ENCODE measurements at regions not wholly inside any gene's neighbourhood (a gene's known extent, or its start where the extent isn't known, plus 50 kb on each side); places are given as distances from the start of the nearest gene placed in this dataset.

- no peak for DNase-seq
Observed at GRCh38 chr11:88404391-88404790, 66.9 kb upstream of the CTSC start.

GRCh38 chr11:88402784-88403183 lies 65.2 kb upstream of the CTSC start:
- DNase-seq: no peak

DNA sequence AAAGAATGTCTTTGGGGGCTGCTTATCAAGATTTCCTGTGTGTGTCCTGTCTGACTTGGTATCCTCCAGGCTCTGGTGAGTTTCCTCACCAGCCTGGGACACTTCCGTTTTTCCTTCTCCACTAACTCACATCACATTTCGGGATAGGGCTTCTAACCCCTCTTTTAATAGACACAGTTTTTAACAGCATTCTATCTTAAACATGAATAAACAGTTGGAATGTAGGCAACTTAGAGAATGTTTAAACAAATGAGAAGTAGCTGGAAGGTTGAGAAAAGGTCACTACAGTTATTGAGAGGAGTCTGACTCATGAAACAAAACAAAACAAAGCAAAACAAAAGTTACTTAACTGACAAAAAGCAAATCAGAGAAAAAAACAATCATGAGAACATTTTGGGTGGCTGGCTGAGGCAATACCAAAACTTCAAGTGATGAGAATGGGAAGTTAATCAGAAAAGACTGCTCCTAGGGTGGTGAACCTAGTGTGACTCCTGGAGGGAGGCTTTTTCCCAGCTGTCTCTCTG lies 64.7 kb upstream of the CTSC start:
- DNase-seq: no peak

DNA sequence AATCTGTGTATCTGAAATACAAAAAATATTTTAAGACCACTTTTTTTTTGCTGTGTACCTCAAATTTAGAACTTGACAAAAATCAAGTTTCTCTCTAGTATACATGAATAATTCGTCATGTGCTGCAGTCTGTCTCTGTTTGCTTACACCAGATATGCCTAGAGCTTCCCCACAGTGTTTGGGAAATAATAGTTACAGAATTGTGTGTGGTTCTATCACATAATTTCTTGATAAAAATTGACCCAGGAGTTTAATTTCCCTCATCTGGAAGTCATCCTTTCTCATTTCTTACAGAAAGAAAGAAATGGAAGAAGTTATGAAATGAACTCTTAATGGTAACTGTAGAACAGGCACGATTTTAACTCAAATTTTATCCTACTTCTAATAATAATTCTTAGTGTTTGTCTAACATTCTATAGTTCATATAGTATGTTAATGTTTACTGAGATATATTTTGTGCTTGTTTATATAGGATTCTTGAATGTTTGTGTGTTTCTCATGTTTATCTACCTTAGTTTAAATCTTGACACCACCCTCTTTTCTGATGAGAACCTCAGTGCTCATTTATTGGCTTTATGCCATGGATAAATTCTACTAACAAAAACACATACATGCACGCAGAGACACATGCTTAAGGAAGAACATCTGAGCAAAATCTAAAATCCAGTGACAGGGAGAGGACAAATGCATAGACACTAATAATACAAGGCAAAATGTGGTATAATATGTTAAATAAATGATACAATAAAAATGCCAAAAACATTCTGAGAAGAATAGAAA lies 61.4 kb upstream of the CTSC start:
- DNase-seq: no peak

- no peak for DNase-seq
Observed at GRCh38 chr11:88398372-88398771, 60.8 kb upstream of the CTSC start.

DNA sequence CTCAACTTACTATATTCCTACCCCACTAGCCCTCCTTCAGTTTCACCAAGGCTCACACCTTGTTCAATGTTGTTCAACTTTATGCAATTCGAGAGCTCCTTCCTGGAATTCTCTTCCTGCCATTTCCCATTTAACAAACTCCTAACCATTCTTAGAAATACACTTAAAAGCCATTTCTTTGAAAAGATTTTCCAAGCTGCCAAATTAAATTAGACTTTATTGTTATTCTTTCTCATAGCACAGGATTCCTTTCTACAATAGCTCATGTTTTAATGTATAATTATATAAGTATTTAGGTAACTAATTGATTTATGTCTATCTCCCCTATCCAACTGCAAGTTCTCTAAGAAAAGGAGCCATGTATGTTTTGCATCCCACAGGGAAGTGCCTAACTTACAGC lies 52.7 kb upstream of the CTSC start:
- DNase-seq: no peak

DNA sequence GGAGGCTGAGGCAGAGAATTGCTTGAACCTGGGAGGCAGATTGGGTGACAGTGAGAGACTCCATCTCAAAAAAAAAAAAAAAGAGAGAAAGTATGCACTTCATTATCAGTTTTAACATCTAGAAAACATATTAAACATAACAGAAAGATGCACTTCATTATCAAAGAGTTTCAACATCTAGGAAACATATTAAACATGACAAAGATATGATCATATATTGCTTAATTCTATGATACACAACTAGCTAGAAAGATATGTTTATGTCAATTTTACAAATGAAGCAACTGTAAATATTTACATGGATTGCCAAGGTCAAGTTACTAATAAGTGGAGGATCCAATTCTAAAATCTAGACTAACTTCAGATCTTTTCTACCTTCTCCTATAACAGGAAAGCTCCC lies 50.4 kb upstream of the CTSC start:
- no peak for DNase-seq
